HG03457 (cell line): ENCODE measurements at regions not wholly inside any gene's neighbourhood (a gene's known extent, or its start where the extent isn't known, plus 50 kb on each side); places are given as distances from the start of the nearest gene placed in this dataset.

ENCODE experiments used
- ATAC-seq: cut with Tn5 transposase; IDR thresholded peaks from one replicate; pipeline ENCODE4 v1.9.1; 2021; ENCODE audit warnings: moderate number of reproducible peaks; ENCODE audit not compliant: unreplicated experiment

GRCh38 chr7:98679741-98680140, 62.7 kb downstream of the NPTX2 start:
- no peak for ATAC-seq

GRCh38 chr7:98681511-98681910, 64.4 kb downstream of the NPTX2 start:
- ATAC-seq = no peak

- ATAC-seq = no peak
These were observed 64.9 kb downstream of the NPTX2 start for GRCh38 chr7:98681951-98682350.

GRCh38 chr7:98683514-98683913, 66.4 kb downstream of the NPTX2 start:
- ATAC-seq = no peak

GRCh38 chr7:98685541-98685940, 68.5 kb downstream of the NPTX2 start:
- ATAC-seq = no peak

- no peak for ATAC-seq
These were observed 69.5 kb downstream of the NPTX2 start for GRCh38 chr7:98686466-98687080.

- no peak for ATAC-seq
These were observed 70.1 kb downstream of the NPTX2 start for GRCh38 chr7:98687111-98687751.

GRCh38 chr7:98691619-98692018, 74.5 kb downstream of the NPTX2 start:
- no peak for ATAC-seq

- ATAC-seq = no peak
These were observed 80.0 kb downstream of the NPTX2 start for GRCh38 chr7:98697083-98697482.

GRCh38 chr7:98697485-98698240, 80.6 kb downstream of the NPTX2 start:
- ATAC-seq = no peak

- no peak for ATAC-seq
These were observed 81.9 kb downstream of the NPTX2 start for GRCh38 chr7:98698976-98699375.

- no peak for ATAC-seq
These were observed 83.4 kb downstream of the NPTX2 start for GRCh38 chr7:98700533-98700932.

GRCh38 chr7:98701372-98701771, 84.3 kb downstream of the NPTX2 start:
- no peak for ATAC-seq

GRCh38 chr7:98702021-98702420, 84.9 kb downstream of the NPTX2 start:
- no peak for ATAC-seq

GRCh38 chr7:98703916-98704315, 86.8 kb downstream of the NPTX2 start:
- no peak for ATAC-seq

GRCh38 chr7:98705626-98706025, 88.5 kb downstream of the NPTX2 start:
- no peak for ATAC-seq

- ATAC-seq = no peak
These were observed 90.0 kb downstream of the NPTX2 start for GRCh38 chr7:98707076-98707475.

GRCh38 chr7:98711945-98712344, 94.9 kb downstream of the NPTX2 start:
- ATAC-seq = no peak

- ATAC-seq = no peak
These were observed 96.2 kb downstream of the NPTX2 start for GRCh38 chr7:98713165-98713810.

- ATAC-seq = no peak
These were observed 102.3 kb downstream of the NPTX2 start for GRCh38 chr7:98719396-98719795.

- no peak for ATAC-seq
These were observed 105.3 kb downstream of the NPTX2 start for GRCh38 chr7:98722402-98722801.

- ATAC-seq = no peak
These were observed 107.5 kb downstream of the NPTX2 start for GRCh38 chr7:98724591-98724990.
